GM23248 (cell line): ENCODE measurements at regions not wholly inside any gene's neighbourhood (a gene's known extent, or its start where the extent isn't known, plus 50 kb on each side); places are given as distances from the start of the nearest gene placed in this dataset.

Source experiments
- DNase-seq: peaks from one replicate; pipeline ENCODE4 v3.0.0-alpha.2; 2015
- H2AFZ ChIP-seq: fragments of 200-600 bp; sonication (generic); 2 replicates; pipeline ENCODE4 v1.6.1; 2016; ENCODE audit warnings: antibody characterized with exemption
- H3F3A ChIP-seq: fragments of 200-600 bp; sonication (generic); 2 replicates; pipeline ENCODE4 v1.6.1; 2016; ENCODE audit warnings: mild to moderate bottlenecking, antibody characterized with exemption, mixed run types; ENCODE audit not compliant: insufficient read depth
- H3K27ac ChIP-seq: fragments of 200-600 bp; sonication (generic); 2 replicates; pipeline ENCODE4 v1.5.1; 2016; ENCODE audit warnings: mild to moderate bottlenecking
- H3K27me3 ChIP-seq: fragments of 200-600 bp; sonication (generic); replicated peaks from 2 replicates; pipeline ENCODE4 v1.6.1; 2016; ENCODE audit warnings: mild to moderate bottlenecking; ENCODE audit not compliant: insufficient read depth
- H3K36me3 ChIP-seq: fragments of 200-600 bp; sonication (generic); 2 replicates; pipeline ENCODE4 v1.6.1; 2016; ENCODE audit warnings: low read depth, mild to moderate bottlenecking
- H3K4me1 ChIP-seq: fragments of 200-600 bp; sonication (generic); 2 replicates; pipeline ENCODE4 v1.6.1; 2016; ENCODE audit warnings: mild to moderate bottlenecking; ENCODE audit not compliant: insufficient read depth
- H3K4me2 ChIP-seq: fragments of 200-600 bp; sonication (generic); one replicate; pipeline ENCODE4 v1.6.1; 2016; ENCODE audit warnings: mild to moderate bottlenecking; ENCODE audit not compliant: unreplicated experiment
- H3K4me3 ChIP-seq: fragments of 200-600 bp; sonication (generic); 2 replicates; pipeline ENCODE4 v1.5.1; 2016; ENCODE audit warnings: mild to moderate bottlenecking
- H3K79me2 ChIP-seq: fragments of 200-600 bp; sonication (generic); 2 replicates; pipeline ENCODE4 v1.6.1; 2016; ENCODE audit warnings: mild to moderate bottlenecking; ENCODE audit not compliant: insufficient read depth
- H3K9ac ChIP-seq: fragments of 200-600 bp; sonication (generic); 2 replicates; pipeline ENCODE4 v1.6.1; 2016; ENCODE audit warnings: mild to moderate bottlenecking
- H3K9me2 ChIP-seq: fragments of 200-600 bp; sonication (generic); 2 replicates; pipeline ENCODE4 v1.6.1; 2016; ENCODE audit warnings: mixed run types, mild to moderate bottlenecking, moderate library complexity; ENCODE audit not compliant: insufficient read depth
- H3K9me3 ChIP-seq: fragments of 200-600 bp; sonication (generic); one replicate; pipeline ENCODE4 v1.6.1; 2017; ENCODE audit warnings: low read depth
- H4K20me1 ChIP-seq: fragments of 200-600 bp; sonication (generic); 2 replicates; pipeline ENCODE4 v1.6.0; 2016; ENCODE audit not compliant: insufficient read depth
- EZH2 ChIP-seq: fragments of 200-600 bp; sonication (generic); IDR thresholded peaks from 2 replicates; pipeline ENCODE4 v1.6.1; 2018; ENCODE audit warnings: antibody characterized with exemption, mild to moderate bottlenecking; ENCODE audit not compliant: insufficient read depth, poor library complexity, severe bottlenecking
- EZH2phosphoT487 ChIP-seq: fragments of 200-600 bp; sonication (generic); IDR thresholded peaks from 2 replicates; pipeline ENCODE4 v1.6.1; 2018; ENCODE audit warnings: antibody characterized with exemption, moderate library complexity, mild to moderate bottlenecking, low read depth; ENCODE audit not compliant: insufficient read depth
- WGBS, 2 experiments: methylation state at CpG; one replicate each; pipeline ENCODE4 v1.1.6; 2015 to 2017; ENCODE audit warnings: low lambda C conversion rate in 2 of 2, low coverage in 1 of 2; ENCODE audit errors: missing lambda C conversion rate in 2 of 2; 5-methylcytosine and 5-hydroxymethylcytosine counted together
- in situ Hi-C: fragments of 300-500 bp; cut with MboI; formaldehyde crosslinking; loops from 2 replicates; pipeline ENCODE4 v1.15.0; 2020

- no peaks in the 10 kb centered on the region for H3F3A ChIP-seq
- 19 to 23% methylated on average over 5 of the region's 5 CpGs for WGBS, 2 experiments
These were observed 144.9 kb upstream of the C1orf174 start for GRCh38 chr1:4044967-4045366.

GRCh38 chr1:4045397-4046010 is 145.4 kb upstream of the C1orf174 start:
- Histone ChIP-seq H3K4me3 (no peak overlapping the region), H3K9me3 (no peaks in the 10 kb centered on the region), H3K79me2 (no peaks in the 10 kb centered on the region), H3K27ac (no peak overlapping the region), H3K4me2 (no peak overlapping the region), H4K20me1 (no peaks in the 10 kb centered on the region), H3K9me2 (no peaks in the 10 kb centered on the region), H3K9ac (no peak overlapping the region), H2AFZ (no peak overlapping the region), H3F3A (no peaks in the 10 kb centered on the region), H3K36me3 (no peaks in the 10 kb centered on the region), H3K27me3 (no peaks in the 10 kb centered on the region), H3K4me1 (no peaks in the 10 kb centered on the region)
- in situ Hi-C loops = no loop called here
- TF ChIP-seq EZH2phosphoT487 (no peak), EZH2 (no peak)
- WGBS, 2 experiments = 22 to 23% methylated on average over 5 of the region's 5 CpGs
- DNase-seq = no peak

More at GRCh38 chr1:4044967-4045366, 144.9 kb upstream of the C1orf174 start:
- Histone ChIP-seq H3K27ac (no peak overlapping the region), H3K79me2 (no peaks in the 10 kb centered on the region), H2AFZ (no peak overlapping the region), H3K4me3 (no peak overlapping the region), H3K9me3 (no peaks in the 10 kb centered on the region), H3K9me2 (no peaks in the 10 kb centered on the region), H3K27me3 (no peaks in the 10 kb centered on the region), H4K20me1 (no peaks in the 10 kb centered on the region), H3K9ac (no peak overlapping the region), H3K4me2 (no peak overlapping the region), H3K36me3 (no peaks in the 10 kb centered on the region), H3K4me1 (no peaks in the 10 kb centered on the region)
- in situ Hi-C loops = no loop called here
- TF ChIP-seq EZH2phosphoT487 (no peak), EZH2 (no peak)
- DNase-seq = no peak

- H3K36me3 ChIP-seq = no peaks in the 10 kb centered on the region
- H3K9ac ChIP-seq = no peak overlapping the region
- H3K4me3 ChIP-seq = no peak overlapping the region
- TF ChIP-seq EZH2 (no peak), EZH2phosphoT487 (no peak)
- DNase-seq = no peak
- H4K20me1 ChIP-seq = no peaks in the 10 kb centered on the region
- no peak overlapping the region for H2AFZ ChIP-seq
- in situ Hi-C loops = no loop called here
- H3K4me2 ChIP-seq = no peak overlapping the region
- no peaks in the 10 kb centered on the region for H3F3A ChIP-seq
- H3K27me3 ChIP-seq = no peaks in the 10 kb centered on the region
- no peaks in the 10 kb centered on the region for H3K9me3 ChIP-seq
- H3K79me2 ChIP-seq = no peaks in the 10 kb centered on the region
- WGBS, 2 experiments = 9 to 10% methylated on average over 5 of the region's 5 CpGs
- no peaks in the 10 kb centered on the region for H3K9me2 ChIP-seq
- no peaks in the 10 kb centered on the region for H3K4me1 ChIP-seq
- no peak overlapping the region for H3K27ac ChIP-seq
These were observed 146.9 kb upstream of the C1orf174 start for GRCh38 chr1:4046836-4047461.

GRCh38 chr1:4047666-4048065 is 147.6 kb upstream of the C1orf174 start:
- H3K79me2 ChIP-seq = no peaks in the 10 kb centered on the region

More at GRCh38 chr1:4047666-4048065, 147.6 kb upstream of the C1orf174 start:
- H3K4me2 ChIP-seq = no peak overlapping the region
- H3K27ac ChIP-seq = no peak overlapping the region
- no peaks in the 10 kb centered on the region for H3F3A ChIP-seq
- H3K9me3 ChIP-seq = no peaks in the 10 kb centered on the region
- H4K20me1 ChIP-seq = no peaks in the 10 kb centered on the region
- no peaks in the 10 kb centered on the region for H3K36me3 ChIP-seq
- no peak overlapping the region for H3K4me3 ChIP-seq
- TF ChIP-seq EZH2 (no peak), EZH2phosphoT487 (no peak)
- H3K9me2 ChIP-seq = no peaks in the 10 kb centered on the region
- H3K4me1 ChIP-seq = no peaks in the 10 kb centered on the region
- no peaks in the 10 kb centered on the region for H3K27me3 ChIP-seq
- H2AFZ ChIP-seq = no peak overlapping the region
- DNase-seq = no peak
- WGBS, 2 experiments = 7 to 15% methylated on average over 6 to 7 of the region's 7 CpGs
- in situ Hi-C loops = no loop called here
- no peak overlapping the region for H3K9ac ChIP-seq
